ENCODE measurements at regions not wholly inside any gene's neighbourhood (a gene's known extent, or its start where the extent isn't known, plus 50 kb on each side); places are given as distances from the start of the nearest gene placed in this dataset.

- TF ChIP-seq CTCF (IDR thresholded peaks at IDR 0.05) (no peak), POLR2A (IDR thresholded peaks at IDR 0.05) (no peak)
Observed at GRCh38 chr7:24201226-24201625, 82.8 kb upstream of the NPY start.
